HG03571 (cell line): ENCODE measurements at regions not wholly inside any gene's neighbourhood (a gene's known extent, or its start where the extent isn't known, plus 50 kb on each side); places are given as distances from the start of the nearest gene placed in this dataset.
"Not testable (repeated sequence)": the region's sequence is repeated elsewhere in the genome, so short reads cannot be mapped to it uniquely, and the experiment has no call there.

Source experiments
- ATAC-seq: cut with Tn5 transposase; IDR thresholded peaks from one replicate; pipeline ENCODE4 v1.9.1; 2021; ENCODE audit not compliant: unreplicated experiment

DNA sequence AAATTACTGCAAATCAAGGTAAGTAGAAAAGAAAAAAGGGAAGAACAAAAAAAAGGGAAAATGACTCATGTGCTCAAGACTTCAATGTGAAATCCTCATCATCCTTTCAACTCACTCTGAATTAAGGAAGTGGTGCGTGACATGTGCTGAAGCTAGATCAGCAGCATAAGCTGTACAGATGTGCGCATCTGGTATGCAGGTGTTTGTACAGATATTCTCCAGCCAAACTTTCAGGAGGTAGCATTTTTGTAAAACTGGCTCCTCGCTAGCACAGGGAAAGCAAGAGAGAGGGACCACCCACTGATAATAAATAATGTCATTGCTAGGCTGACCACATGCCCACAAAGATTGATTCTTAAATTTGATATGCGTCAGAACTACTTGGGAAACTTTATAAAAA lies 253.9 kb upstream of the RGMB start:
- no peak for ATAC-seq

DNA sequence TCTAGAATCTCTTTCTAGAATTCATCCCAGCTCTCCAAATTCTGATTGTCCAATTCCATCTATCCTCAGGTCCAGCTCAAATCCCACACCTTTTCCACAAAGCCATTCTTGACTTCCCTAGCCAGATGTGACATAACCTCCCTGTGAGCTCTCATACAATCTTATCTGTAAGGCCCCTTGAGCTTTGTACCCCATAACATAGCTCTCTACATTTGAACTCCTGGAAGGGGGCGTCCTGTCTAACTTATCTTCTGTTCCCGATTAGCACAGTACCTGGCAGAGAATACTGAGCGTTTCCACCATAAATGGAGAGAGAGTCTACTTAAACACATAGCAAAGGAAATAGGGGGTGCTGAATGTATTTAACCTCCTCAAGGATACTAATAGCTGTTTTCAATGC lies 251.6 kb upstream of the RGMB start:
- ATAC-seq, result no peak

DNA sequence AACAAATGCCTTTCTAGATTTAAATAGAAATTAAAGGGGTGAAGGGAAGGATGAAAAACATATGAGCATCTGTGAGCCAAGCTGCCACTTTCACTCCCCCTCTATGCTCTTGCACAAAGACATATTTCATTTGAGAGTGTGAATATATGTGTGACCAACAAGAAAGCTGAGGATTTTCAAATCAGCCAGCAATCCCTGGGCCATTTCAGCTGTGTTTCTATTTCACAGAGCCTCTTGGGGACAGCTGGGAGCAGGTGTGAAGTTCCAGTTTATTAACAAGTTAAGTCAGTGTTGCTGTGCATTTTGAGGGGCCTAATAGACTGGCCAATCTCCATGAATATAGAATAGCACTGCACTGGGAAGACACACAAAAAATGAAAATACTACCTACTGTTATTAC lies 248.7 kb upstream of the RGMB start:
- ATAC-seq, result no peak

DNA sequence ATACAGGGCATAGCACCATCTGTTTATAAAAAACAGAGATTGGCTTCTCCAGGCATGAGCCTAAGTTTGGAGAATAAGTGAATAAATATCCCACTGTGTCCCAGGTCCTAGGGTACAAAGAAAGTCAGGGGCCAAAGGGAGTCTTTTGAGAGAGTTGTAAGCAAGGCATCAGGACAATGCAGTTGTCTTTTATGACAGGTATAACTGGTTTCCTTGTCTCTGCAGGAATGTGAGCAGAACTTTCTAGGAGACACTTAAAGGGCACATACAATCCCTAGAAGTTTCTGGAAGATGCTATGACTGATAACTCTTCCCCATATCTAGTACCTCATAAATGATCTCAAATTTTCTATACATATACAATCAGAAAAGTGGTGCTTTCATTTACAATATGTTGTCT lies 245.6 kb upstream of the RGMB start:
- ATAC-seq, result no peak

DNA sequence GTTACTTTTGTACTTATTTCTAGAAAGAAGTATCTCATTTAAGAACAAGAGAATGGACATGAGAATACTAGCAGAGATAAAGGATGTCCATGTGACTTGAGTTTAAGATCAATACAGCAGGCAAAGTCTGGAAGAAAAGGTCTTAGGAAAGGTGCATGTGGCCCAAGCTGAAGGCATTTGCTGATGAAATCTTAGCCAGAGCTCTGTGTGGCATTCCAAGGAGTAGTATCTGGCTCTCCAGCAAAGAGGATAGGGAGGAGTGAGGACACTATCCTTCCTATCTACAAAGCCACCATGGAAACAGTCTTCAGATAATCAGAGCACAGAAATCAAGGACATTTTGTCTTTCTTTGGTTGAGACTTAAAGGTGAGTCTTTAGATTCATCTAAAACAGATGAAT lies 244.1 kb upstream of the RGMB start:
- no peak for ATAC-seq

DNA sequence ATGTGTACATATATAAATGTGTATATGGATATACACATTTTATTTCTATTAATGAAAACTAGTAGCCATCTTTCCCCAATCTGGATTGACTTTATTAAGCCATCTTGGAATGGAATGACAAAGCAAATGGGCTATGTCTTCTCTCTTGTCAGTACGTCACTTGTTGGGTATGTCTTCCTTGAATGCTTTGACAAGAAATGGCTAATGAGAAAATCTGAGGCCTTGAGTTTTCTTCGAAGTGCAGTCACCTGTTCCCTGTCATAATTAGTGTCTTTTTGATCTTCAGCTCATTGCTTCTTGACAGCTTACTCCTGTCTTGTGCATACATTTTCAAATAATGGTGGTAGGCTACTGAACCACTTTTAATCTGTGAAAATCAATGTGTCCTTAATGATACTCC lies 243.2 kb upstream of the RGMB start:
- no peak for ATAC-seq

DNA sequence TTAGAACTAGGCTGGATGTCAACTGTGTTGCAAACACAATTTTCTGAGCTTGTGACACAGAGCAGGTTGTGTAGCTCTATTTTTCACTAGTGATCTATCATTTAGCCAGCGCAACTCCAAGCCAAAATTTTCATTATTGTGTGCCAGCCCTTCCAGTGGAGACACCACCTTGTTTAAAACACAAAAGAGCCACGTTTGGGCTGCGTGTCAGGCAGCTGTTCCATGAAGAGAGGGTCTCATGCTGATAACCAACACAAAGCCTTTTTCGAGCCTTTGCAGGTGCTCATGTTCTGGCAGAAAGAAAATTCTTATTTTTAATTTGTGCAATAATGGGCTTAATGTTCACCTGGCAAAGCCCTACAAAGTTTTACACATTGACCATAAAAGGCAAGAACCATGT lies 237.6 kb upstream of the RGMB start:
- no peak for ATAC-seq

DNA sequence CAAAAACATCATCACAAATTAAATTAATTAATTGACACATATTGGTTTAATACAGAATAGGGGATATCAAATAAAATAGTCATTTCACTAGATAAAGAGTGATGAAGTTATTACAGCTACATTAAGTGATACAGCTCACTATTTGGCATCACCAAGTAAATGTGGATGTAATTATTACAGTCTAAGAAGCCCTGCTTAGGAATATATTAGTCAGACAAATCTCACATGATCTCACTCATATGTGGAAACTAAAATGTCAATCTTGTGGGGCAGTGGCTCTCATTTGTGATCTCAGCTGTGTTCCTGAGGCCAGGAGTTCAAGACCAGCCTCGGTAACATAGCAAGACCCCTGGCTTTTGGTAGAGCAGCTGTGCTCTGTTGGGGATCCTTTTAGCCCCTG lies 233.4 kb upstream of the RGMB start:
- ATAC-seq, result no peak

DNA sequence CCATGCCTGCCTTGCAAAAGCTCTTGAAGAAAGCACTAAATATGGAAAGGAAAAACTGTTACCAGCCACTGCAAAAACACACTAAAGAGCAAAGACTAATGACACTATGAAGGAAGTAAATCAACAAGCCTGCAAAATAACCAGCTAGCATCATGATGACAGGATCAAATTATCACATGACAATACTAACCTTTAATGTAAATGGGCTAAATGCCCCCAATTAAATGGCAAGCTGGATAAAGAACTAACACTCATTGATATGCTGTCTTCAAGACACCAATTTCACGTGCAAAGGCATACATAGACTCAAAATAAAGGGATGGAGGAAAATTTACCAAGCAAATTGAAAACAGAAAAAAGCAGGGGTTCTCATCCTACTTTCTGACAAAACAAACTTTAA lies 231.8 kb upstream of the RGMB start:
- no peak for ATAC-seq

DNA sequence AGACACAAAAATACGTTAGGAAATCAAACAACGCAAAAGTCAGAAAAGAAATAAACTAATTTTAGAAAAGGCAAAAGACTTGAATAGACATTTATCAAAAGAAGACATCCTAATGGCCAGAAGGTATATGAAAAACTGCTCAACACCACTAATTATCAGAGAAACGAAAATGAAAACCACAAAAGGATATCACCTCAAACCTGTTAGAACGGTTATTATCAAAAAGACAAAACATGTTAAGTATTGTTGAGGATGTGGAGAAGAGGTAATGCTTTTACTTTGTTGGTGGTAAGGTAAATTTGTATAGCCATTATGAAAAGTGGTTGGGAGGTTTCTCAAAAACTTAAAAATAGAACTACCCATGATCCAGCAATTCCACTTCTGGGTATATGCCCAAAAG lies 230.0 kb upstream of the RGMB start:
- ATAC-seq, result no peak

DNA sequence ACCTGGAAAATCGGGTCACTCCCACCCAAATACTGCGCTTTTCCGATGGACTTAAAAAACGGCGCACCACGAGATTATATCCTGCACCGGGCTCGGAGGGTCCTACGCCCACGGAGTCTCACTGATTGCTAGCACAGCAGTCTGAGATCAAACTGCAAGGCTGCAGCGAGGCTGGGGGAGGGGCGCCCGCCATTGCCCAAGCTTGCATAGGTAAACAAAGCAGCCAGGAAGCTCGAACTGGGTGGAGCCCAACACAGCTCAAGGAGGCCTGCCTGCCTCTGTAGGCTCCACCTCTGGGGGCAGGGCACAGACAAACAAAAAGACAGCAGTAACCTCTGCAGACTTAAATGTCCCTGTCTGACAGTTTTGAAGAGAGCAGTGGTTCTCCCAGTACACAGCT lies 226.5 kb upstream of the RGMB start:
- ATAC-seq, result not testable (repeated sequence)

DNA sequence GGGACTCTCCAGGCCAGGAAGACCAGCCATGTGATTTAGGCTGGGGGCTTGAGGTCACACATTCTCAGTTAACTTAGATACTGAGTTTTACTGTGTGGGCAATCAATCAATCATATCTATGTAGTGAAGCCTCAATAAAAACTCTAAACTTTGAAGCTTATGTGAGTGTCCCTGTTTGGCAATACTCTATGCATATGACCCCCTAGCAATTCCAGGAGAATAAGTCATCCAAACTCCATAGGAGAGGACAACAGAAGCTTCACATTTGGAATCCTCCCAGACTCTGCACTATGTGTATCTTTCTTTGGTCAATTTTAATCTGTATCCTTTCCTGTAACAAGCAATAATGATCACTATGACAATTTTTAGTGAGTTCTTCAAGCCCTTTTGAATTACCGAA lies 216.8 kb upstream of the RGMB start:
- ATAC-seq, result no peak

DNA sequence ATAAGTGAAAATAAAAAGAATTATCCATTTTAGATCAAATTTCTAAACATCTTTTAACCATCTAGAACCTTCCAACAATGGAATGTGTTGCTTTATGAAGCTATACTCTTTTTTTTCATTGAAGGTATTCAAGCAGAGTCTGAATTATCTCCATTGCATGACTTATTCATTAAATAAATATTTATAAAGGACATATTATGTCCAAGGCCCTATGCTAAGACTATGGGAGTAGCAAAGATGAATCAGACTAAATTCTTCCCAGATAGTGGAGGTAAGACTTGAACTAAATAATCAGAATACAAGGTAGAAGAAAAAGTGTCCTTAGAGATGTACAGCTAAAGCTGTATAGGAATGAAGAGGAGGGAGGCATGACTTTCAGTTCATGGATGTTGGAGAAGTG lies 215.5 kb upstream of the RGMB start:
- ATAC-seq, result no peak

DNA sequence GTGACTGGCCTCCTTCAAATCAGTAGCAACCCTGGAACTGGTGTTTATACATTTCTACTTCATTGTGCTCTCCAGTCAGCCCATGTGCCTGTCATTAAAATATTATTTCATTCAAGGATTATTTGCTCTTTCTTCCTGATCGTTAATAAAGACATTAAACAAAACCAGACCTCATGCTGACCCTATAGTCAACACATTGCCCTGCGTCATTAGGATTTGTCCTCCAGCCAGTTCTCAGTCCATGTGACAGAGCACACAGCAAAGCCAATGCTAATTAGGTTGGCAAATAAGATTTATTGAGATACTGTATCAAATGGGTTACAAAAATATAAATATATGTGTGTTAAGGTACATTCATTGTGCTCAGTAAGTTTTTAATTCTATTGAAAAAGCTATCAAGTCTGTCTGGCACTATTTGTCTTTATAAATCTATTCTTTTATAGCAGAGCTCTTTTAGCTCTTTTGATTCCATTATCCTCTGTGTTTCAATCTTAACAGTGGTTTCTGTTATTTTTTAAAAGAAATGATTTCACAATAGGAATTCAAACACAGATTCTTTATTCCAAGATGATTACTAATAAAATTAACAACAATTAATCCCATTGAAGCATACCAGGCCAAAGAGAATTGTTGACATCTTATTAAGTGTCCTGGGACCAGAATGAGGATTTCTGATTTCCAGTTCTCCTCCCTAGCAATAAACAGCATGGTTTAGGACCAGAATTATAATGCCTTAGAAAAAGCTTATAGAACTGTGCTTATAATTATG lies 209.4 kb upstream of the RGMB start:
- ATAC-seq, result no peak

DNA sequence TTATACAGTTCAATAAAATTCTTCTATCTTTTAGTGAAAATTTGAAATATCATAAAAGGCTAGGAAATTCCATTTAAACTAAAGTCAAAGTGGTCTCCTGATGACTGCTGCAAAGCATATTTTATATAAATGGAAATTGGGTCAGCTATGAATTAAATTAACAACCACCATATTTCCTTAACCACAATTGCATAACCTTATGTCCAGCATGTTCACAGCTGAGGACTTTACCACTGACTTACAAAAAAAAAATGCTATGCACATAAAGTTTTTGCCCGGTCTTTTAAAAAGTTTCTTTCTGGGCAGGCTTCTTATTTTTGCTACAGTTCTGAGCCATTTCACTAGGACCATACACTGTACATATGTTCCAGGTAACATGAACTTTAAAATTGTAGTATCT lies 208.6 kb upstream of the RGMB start:
- ATAC-seq, result no peak

DNA sequence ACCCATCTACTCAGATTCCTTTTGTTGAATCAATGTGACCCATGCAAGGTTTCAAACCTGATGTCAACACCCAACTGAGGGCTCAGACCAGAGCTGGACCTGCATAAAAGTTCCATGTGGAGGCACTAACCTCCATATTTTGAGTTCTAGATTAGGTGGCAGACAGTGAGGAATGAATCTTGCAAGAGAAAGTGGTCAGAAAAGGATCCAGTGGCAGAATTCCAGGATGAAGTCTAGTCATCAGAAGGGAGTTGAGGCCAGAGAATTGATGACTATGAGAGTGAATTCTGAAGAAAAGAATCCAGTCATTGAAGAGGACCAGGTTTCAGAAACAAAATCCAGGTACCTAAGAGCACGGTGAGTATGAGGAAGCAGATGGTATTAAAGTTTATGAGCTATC lies 205.1 kb upstream of the RGMB start:
- no peak for ATAC-seq

DNA sequence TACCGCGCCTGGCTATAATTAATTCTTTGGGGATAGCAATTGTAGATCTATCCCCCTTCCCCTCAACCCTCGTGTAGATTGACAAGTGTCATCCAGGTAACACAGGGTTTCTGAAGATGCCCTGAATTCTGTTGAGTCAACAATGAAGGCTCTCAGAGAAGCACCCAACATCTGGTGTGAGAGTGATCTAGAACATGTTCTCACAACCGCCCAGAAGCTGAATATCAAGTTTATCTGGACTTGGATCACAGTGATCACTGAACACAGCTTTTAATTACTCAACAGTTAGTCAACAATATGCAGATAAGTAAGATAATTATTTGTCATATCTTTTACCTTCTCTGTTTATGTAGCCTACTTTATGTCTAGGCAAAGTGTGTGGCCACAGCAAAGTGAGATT lies 204.2 kb upstream of the RGMB start:
- no peak for ATAC-seq

DNA sequence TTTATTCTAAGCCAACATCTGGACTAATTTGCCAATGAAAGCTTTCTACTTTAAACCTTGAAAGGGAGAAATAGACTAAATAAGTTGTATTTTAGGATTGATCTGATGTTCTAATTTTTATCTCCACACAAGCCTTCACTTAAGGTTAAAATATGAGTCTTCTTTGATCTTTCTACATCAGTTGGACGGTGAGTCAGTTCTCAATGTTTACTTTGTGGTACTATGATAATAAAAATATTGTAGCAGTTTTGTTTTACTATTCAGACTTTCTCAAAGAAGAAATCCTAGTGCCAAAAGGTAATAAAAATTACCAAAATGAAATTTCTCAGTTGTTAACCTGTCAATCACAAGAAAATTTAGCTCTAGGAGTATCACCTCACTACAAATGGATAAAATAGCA lies 203.5 kb upstream of the RGMB start:
- ATAC-seq, result no peak

DNA sequence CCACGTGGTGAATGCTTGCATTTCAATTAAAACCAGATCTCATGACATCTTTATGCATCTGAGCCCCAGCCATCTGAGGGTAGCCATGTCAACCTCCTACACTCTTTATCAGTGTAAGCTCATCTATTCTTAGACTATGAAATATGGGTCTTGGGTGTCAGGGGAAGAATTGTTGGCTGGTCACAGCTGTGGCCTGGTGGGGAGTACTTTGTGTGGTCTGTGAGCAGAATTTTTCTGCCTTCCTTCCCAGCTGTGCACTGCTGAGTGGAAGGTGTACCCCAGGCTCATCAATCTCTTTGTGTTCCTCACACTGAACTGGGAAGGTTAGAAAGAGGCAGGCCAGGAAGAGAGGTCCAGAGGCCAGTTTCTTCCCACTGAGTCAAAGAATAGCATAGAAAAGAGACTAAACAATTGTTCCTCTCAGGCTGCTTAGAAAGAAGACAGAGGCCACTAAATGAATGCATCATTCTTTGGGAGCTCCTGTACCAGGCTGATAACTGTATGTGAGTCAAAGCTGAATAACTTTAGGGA lies 202.7 kb upstream of the RGMB start:
- ATAC-seq, result no peak

DNA sequence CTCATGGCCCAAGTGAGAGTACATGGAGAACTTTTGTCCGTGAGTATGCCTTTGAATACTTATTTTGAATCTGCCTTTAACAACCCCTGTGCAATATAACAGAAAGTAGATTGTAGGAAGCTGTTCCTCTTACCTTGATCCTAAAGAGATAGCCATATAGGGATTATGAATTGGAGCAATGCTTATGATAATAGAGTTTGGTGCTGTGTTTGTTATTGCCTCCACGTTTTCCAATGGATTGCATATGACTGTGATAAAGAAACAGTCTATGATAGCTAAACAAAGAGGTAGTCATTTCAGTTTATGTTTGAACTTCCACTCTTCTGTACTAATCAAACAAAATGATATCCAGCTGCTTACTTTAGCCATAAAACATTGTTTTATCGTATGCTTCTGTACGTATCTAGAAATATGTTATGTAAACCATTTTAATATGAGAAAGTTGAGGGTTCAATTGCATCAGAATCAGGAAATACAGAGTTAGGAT lies 199.6 kb upstream of the RGMB start:
- ATAC-seq, result no peak

DNA sequence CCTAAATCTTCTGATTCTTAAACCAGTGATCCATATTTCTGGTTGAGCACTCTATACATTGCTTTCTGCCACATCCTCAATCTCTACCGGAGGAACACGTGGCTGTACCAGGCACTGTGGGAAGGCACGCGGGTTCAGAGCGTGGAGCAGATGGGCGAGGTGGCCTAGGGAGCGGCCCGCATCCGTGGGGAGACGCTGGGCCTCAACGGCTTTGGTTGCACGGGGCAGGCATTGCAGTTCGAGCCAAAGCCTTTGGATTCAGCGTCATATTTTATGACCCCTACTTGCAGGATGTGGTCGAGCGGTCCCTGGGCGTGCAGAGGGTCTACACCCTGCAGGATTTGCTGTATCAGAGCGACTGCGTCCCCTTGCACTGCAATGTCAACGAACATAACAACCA lies 197.2 kb upstream of the RGMB start:
- no peak for ATAC-seq

DNA sequence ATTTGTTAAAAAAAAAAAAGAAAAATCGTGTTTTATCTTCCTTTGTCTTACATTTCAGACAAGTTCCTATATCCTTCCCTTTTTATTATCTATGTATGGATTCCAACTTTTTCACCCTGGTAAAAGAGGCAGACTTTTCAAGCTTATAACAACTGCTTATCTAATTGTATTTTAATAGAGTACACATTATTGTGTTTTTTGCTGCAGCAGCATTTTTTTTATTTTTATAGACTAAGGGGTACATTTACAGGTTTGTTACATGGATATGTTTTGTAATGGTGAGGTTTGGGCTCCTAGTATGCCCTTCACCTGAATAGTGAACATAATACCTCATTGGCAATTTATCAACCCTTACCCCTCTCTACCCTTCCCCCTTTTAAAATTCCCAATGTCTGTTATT lies 195.0 kb upstream of the RGMB start:
- no peak for ATAC-seq
